HG02623 (cell line): ENCODE measurements at regions not wholly inside any gene's neighbourhood (a gene's known extent, or its start where the extent isn't known, plus 50 kb on each side); places are given as distances from the start of the nearest gene placed in this dataset.

Experiments
- ATAC-seq: cut with Tn5 transposase; IDR thresholded peaks from one replicate; pipeline ENCODE4 v1.9.1; 2021; ENCODE audit warnings: moderate library complexity; ENCODE audit not compliant: unreplicated experiment

DNA sequence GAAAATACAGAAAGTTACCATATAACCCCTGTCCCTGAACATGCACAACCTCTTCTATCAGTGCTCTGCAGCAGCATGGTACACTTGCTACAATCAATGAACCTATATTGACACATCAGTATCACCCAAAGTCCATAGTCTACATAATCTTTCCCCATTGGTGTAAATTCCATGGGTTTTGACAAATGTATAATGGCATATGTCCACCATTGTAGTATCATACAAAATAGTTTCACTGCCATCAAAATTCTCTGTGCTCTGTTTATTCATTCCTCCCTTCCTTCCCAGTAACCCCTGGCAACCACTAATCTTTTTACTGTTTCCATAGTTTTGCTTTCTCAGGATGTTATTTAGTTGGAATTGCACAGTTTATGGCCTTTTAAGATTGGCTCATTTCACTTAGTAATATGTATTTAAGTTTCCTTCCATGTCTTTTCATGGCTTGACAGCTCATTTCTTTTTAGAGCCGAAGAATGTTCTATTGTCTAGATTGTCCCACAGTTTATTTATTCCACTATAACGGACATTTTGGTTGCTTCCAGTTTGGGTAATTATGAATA is 1707.0 kb downstream of the EFNA5 start:
- ATAC-seq, result no peak

DNA sequence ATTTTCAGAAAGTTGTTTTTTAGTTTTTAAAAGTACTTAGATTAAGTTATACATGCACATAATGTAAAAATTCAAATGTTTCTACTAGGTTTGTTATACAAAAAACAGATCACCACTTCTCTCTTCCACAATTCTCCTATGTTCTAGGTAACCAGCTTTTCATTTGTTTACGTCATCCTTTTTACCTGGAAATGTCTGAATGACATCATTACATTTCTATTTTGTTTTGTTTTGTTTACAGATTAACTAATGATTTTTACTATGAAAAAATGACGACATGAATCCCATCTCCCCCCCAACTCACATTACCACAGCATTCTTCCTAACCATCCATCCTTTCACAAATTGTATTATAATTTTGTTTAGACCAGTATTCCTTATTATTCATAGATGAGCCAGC is 1709.2 kb downstream of the EFNA5 start:
- ATAC-seq, result no peak

DNA sequence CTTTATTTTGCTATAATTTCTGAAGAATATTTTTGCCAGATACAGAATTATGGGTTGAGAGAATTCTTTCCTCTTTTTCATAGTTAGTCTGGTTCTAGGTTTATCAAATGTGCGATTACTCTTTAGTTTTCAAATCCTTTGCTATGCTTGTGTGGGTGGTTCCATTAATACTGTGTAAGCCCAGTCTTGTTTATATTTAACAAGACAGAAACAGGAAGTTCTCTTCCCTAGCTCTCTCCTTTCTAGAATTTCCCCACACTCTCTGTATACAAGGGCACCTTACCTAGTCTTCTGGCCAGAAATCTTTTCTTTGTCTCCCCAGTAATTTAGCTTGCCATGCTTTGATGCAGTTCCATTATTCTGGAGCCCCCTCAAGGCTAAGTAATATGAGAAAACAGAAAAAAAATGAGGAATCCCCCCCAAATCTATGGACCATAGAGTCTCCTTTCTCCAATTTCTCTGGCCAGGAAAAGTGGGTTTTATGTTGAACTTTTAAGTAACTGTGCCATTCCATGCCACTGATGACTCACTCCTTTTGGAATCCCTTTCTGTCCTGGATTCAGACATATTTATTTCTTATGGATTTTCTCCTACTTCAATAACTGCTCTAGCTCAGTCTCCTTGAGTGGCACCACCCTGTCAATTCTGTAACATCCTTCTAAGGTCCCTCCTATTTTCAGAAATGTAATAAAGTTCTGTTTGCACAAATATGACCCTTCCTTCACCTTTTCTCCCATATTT is 1714.1 kb downstream of the EFNA5 start:
- no peak for ATAC-seq

DNA sequence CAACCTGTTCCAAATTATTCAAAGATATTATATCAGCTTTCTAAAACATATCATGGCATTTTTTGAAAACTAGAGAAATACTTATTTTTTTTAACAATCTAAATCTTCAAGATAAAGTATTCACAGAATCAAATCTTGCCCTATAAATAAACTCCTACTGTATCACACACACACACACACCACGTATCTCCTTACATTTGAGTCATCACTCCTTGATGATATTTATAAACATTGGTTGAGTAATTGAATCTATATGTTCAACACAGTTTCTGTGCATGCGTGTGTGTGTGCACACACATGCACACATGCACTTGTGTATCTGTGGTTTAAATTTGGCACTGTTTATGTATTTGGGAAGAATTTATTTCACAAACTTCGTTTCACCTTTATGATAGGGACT is 1716.4 kb downstream of the EFNA5 start:
- ATAC-seq, result no peak

DNA sequence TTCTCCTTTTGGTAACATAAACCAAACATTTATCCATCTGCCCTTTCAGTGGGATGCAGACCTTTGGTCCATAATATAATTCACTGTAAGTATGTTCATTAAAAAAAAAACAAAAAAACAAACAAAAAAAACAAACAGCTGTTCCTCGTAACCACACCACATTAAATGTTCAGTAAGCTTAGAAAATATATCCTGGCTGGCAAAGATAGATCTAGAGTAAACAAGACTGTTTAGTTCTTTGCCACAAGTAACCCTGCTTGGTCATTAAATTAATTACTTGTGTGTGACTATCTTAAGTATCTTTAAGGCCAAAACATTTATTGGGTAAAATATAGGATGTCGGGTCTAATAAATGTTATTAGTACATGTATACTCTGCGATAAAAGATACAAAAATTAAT is 1717.1 kb downstream of the EFNA5 start:
- ATAC-seq, result no peak

DNA sequence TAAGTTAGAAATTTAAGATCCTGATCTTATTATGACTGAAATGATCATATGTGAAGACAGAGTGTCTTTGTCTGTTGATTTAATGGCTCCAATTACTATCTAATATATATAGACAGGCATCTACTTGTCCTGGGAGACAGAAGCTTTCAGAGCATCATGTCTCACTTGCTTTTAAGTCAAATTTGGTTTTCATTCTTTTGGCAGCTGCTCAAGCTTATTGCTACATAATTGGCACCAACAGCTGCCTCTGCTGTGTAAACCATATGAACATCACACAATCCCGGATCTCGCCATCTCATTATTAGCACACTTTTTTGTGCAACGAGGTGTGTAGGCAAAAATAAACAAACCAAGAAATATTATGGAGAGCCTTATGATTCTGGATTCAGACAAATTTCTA is 1717.9 kb downstream of the EFNA5 start:
- no peak for ATAC-seq

DNA sequence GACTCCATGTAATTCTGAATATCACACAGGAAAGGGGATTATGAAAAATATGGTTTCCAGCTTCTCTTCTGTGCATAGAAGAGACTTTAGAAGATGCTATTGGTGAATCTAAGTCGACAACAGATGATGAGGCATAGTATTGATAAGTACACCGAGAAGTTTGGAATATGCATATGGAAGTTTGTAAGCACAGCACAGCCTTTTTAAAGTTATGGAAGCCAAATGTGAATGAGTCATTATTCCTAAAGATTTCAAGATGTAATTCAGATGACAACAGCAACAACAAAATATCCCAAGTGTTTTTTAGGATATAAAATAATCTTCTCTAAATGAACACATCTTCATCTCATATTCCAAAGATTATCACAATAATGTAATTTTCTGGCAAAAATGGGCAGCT is 1723.3 kb downstream of the EFNA5 start:
- no peak for ATAC-seq

DNA sequence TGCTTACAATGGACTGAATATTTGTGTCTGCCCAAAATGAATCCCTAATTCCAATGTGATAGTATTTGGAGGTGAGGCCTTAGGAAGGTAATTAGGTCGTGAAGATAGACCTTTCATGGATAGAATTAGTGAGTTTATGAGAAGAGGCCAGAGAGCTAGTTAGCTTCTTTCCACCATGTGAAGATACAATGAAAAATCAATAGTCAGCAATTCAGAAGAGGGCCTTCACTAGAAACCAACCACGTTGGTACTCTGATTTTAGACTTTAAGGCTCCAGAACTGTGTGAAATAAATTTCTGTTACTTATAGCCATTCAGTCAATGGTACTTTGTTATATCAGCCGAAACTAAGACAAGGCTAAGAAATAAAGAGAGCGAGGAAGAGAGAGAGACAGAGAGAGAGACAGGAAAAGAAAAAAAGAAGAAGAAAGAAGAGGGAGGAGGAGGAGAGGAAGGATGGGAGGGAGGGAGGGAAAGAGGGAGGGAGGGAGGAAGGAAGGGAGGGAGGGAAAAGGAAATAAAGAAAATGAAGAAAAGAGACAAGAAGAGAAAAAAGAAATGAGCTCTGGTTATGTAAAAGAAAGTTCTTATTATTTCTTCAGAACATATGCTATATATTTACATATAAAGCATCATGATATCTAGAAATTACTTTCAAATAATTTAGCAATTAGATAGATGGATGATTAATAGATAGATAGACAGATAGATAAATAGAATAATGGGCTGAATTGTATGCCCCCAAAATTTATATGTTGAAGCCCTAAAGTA is 1725.3 kb downstream of the EFNA5 start:
- no peak for ATAC-seq

DNA sequence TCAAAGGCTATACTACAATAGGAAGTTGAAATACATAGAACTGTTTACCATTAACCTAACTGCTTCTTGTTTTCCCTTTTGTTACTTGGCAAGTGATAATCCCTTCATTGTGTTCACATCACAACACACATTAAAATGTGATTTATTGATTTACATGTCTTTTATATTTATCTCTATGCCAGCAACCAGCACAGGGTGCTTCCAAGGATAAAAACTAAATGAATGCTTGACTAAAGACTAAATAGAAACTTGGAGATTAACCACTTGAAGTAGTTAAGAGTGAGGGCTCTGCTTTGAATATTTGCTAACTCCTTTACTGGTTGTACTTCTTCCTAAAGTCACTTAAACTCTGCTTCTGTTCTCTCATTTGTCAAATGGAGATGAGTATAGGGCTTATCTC is 1730.6 kb downstream of the EFNA5 start:
- no peak for ATAC-seq

DNA sequence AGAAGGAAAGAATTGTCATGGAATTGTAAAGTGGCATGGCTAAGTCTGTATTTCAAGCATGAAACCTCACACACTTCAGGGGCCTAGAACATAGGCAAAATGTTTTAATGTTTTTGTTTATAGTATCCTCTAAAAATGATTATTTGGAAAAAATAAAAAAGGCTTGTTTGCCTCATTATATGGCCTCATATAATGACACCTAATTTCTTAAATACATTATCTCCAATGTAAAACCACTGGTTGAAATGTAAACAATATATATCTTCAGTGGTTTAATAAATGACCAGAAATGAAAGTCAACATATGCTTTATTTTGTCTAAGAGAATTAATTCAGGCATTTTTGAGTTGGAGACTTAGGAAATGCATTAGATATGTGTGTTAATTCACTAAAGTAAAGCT is 1736.6 kb downstream of the EFNA5 start:
- ATAC-seq, result no peak

DNA sequence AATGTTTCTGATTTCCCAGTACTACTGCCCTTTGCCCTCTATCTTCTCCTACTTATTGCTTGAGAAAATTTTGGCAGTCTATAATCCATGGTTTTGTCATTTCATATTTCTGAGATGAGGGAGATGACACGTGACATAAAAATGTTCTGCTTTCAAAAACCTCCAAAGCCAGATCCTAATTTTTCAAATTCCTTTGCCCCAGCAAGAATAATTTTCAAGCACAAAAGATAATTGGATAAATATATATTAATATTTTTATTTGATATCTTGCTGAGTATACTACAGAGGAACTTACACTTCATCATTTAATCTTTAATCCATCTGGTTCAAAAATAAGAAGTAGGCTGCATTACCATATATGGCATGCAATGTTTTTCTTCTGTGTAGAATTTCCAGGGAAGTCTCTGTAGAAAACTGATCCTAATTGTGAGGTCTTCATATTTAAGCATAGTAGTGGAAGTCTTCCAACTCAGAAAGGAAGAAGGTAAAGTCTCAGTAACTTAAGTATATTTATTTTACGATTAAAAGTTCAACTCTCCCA is 1738.8 kb downstream of the EFNA5 start:
- no peak for ATAC-seq

DNA sequence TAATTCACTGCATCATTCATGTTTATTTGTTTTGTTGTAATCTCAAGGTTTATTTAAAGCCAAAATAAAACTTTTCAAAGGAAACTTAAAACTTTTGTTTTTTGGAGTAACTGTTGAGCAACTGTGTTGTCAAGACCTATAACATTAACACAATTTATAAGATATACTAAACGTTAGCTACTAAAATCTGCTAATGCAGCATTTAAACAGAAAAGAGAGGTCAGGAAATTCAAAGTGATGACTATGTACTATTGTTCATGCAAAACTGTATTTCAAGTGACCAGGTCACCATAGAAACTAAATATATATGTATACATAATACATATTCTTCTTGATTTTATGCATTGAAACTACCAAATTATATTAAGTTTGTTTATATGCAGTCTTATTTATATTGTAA is 1740.9 kb downstream of the EFNA5 start:
- ATAC-seq, result no peak

DNA sequence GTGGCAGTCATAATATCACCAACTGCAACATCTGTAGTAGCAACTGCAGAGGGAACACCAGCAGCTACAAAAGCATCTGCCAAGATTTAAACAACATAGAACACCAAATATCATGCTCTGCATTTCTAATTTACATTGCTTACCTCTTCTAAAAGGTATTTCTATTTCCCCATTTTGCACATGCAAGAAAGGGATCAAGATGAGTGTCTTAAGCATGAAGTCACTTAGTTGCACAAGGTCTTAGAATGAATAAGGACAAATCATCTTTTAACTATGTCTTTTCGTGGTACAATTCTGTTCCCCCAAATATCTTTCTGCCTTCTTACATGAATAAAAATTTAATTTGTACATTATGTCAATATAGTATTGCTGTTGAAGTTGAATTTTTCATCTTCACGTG is 1746.4 kb downstream of the EFNA5 start:
- ATAC-seq, result no peak

DNA sequence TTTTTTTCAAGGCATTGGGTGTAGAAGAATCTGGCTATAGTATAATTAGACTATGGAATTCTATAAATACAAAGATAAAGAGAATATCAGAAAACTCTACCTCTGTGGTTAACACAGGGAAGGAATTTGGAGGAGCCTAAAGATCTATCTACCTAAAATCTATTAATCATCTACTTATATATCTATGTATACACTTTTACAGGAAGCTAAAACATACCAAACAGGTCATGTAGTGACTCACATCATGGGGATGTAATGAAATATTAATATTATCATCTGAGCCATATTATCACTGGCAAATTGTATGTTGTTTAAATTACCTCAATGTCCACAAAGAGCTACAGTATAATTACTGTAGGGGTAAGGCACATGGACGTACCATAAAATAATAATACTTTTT is 1748.2 kb downstream of the EFNA5 start:
- no peak for ATAC-seq

DNA sequence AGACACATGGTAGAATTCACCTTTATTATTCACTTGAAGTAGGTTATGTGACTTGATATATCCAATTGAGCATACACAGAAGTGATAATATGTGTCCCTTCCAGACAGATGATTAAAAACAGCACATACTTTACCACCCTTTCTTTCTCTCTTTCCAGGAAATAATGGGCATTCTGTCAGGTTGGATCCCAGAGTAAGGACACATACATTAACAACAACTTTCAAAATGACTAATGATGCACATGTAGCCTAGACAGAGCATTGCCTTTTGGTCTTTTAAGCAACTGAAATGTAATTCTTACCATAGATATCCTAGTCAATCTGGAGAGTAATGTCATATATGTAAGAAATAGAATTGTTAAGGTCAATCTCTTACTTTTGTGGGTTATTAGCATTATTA is 1748.7 kb downstream of the EFNA5 start:
- ATAC-seq, result no peak

DNA sequence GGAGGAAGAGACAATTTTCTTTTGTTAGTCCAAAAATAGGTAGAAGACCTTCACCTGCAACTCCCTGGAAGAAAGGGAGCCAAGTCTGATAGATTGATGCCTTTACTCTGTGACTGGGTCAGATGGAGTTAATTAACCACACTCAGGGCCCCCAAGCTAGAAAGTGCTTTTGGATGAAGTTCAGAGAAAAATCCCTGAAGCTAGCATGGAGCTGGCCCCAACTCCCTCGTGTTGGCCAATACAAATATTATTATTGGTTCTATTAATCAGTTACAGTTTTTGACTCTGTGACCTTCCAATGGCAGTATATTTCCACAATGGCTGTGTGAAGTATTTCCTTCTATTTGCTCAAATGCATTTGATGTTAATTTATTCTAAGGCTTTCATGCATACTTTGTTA is 1753.5 kb downstream of the EFNA5 start:
- no peak for ATAC-seq

DNA sequence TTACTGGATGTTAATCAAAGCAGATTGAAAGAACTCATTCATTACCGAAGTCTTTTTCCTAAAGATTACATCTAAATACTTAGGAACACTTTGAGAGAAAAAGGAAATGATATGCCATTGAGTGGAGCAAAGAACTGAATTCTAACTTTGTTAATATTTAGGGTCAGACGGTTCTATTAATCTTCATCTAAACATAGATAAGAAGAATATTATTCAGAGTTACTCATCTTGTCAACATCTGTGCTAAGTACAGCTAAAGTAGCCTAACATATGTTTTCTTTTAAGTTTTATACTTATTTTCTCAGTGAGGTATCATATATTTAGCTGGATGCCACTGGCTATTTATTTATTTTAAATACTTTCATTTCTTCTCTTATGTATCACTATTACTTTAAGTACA is 1763.7 kb downstream of the EFNA5 start:
- ATAC-seq, result no peak

DNA sequence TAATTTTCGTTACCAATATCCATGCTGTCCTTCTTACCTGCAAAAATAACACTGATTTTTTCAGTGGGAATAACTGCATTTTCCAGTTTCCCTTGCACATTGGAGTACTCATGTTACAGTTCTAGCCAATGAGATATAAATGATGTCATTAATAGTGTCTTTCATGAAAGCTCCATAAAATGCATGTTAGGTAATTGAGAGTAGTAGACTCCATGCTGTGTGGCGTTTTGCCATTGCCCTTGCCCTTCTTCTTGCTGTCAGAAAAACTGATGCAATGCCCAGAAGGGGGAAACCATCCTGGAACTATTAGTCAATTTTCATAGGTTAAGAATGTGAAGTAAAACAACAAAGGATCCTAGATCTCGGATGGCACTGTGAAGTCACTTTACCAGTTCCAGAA is 1765.3 kb downstream of the EFNA5 start:
- no peak for ATAC-seq

DNA sequence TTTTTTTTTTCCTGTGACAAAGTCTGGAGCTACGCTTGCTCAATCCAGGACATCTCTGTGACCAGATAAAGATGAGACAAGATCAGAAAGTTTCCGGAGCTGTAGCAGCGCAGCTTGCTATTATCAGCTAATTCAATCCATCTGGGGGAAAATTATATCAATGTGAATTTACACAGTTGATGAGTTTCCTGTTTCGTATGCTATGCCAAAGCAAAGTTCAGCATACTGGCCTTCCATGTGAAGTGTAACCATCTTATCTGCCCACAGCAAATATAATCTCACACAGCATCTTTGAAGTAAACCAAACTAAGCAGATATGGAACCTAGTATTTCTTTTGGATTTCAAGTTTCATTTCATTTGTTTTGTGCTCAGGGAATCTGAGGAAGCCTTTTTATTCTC is 1767.7 kb downstream of the EFNA5 start:
- no peak for ATAC-seq

DNA sequence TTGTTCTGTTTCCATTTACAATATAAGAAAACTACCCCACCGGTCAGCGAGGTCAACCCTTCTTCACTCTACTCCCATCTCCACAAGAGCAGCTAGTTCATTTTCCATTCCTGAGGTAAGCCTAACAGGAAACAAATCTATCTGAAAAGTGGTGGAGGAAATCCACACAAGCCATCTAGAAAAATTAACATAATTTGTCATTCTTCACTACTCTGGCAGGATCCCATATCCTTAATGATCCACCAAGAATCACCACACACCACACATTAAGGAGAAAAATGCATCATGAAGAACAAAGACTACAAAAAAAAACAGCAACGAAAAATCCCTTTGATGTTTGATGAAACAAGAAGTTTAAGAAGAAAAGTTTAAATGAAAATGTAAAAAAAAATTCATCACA is 1771.0 kb downstream of the EFNA5 start:
- no peak for ATAC-seq

DNA sequence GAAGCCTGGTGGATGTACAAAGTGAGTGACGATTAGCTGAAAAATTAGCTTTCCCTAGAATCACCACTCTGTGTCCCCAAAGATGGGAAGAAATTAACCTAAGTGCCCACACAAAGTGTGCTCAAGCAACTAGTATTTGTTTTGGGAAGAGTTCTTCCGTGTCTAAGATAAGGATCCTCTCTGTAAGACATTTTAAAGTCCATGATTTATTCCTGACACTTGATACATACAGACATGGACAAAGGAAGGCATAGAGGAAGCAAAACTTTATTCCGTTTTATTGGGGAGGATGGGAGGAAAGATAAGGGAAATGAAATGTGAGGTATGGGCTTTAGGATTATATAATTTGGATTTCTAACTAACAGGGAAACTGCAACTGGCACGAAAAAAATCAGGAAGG is 1772.6 kb downstream of the EFNA5 start:
- ATAC-seq, result no peak

DNA sequence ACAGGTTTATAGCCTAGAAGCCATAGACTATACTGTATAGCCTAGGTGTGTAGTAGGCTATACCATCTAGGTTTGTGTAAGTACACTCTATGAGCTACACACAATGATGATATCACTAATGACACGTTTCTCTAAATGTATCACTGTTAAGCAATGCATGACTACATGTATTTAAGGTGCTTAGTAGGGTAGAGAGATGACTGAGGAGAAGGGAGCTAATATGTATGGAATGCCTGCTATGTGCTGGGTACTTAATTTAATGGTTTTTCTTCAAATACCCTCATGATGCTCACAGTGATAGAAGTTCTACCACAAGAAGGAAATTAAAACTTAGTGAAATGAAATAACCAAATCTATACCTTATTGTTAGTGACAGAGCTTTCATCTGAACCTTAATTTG is 1785.5 kb downstream of the EFNA5 start:
- ATAC-seq, result no peak
